ENCODE measurements at regions not wholly inside any gene's neighbourhood (a gene's known extent, or its start where the extent isn't known, plus 50 kb on each side); places are given as distances from the start of the nearest gene placed in this dataset.

DNA sequence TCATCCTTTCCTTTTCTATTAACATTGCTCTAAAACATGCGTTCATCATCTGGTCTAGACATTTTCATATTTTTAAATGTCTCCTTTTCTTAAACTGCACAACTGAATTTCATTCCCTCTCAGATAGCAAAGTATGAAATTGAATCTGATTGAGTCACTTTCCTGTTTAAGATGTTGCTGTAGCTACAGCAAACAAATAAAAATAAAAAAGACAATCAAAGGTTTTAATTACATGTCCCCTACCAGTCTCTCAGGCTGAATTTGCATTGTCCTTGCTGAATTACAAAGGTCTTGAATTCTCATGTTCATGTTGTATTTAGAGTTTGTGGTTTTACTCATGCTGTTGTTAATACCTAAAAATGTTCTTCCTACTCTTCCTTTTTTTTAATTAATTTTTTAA is 537.9 kb upstream of the LRATD1 start:
- TF ChIP-seq, protein P1, sequence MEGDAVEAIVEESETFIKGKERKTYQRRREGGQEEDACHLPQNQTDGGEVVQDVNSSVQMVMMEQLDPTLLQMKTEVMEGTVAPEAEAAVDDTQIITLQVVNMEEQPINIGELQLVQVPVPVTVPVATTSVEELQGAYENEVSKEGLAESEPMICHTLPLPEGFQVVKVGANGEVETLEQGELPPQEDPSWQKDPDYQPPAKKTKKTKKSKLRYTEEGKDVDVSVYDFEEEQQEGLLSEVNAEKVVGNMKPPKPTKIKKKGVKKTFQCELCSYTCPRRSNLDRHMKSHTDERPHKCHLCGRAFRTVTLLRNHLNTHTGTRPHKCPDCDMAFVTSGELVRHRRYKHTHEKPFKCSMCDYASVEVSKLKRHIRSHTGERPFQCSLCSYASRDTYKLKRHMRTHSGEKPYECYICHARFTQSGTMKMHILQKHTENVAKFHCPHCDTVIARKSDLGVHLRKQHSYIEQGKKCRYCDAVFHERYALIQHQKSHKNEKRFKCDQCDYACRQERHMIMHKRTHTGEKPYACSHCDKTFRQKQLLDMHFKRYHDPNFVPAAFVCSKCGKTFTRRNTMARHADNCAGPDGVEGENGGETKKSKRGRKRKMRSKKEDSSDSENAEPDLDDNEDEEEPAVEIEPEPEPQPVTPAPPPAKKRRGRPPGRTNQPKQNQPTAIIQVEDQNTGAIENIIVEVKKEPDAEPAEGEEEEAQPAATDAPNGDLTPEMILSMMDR (IDR thresholded peaks at IDR 0.05; ENCODE audit: insufficient read depth, low read length, poor library complexity, severe bottlenecking): no peak
- TF ChIP-seq EZH2phosphoT487 (conservative IDR thresholded peaks at IDR 0.05; ENCODE audit: low read length): no peak
